G401.6 (cell line): ENCODE measurements at regions not wholly inside any gene's neighbourhood (a gene's known extent, or its start where the extent isn't known, plus 50 kb on each side); places are given as distances from the start of the nearest gene placed in this dataset.

Experiments
- FAIRE-seq: peaks from 2 replicates; lab custom pipeline; 2012; peaks lifted over from hg19 to GRCh38; lab: Jason Lieb, UNC

- FAIRE-seq = no peak
These were observed 351.0 kb downstream of the ANKRD7 start for GRCh38 chr7:118575393-118575948.

GRCh38 chr7:118580743-118581382, 356.4 kb downstream of the ANKRD7 start:
- FAIRE-seq = no peak

GRCh38 chr7:118583641-118584040, 359.1 kb downstream of the ANKRD7 start:
- no peak for FAIRE-seq

DNA sequence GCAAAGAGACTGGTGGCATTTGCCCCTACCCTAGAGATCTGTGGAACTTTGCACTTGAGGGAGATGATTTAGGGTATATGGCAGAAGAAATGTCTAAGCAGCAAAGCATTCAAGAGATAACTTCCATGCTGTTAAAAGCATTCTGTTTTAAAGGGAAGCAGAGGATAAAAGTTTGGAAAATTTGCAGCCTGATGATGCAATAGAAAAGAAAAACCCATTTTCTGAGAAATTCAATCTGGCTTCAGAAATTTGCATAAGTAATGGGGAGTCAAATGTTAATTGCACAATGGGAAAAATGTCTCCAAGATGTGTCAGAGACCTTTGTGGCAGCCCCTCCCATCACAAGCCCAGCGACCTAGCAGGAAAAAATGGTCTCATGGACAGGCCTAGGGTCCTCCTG, 361.7 kb downstream of the ANKRD7 start:
- no peak for FAIRE-seq

DNA sequence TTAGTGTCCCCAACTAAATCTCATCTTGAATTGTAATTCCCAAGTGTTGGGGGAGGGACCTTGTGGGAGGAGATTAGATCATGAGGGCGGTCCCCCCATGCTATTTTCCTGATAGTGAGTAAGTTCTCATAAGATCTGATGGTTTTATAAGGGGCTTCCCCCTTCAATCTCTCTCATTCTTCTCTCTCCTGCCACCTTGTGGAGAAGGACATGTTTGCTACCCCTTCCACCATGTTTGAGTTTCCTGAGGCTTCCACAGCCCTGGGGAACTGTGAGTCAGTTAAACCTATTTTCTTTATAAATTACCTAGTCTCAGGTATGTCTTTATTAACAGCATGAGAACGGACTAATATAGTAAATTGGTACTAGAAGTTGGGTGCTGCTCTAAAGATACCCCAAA, 365.6 kb downstream of the ANKRD7 start:
- FAIRE-seq = no peak

DNA sequence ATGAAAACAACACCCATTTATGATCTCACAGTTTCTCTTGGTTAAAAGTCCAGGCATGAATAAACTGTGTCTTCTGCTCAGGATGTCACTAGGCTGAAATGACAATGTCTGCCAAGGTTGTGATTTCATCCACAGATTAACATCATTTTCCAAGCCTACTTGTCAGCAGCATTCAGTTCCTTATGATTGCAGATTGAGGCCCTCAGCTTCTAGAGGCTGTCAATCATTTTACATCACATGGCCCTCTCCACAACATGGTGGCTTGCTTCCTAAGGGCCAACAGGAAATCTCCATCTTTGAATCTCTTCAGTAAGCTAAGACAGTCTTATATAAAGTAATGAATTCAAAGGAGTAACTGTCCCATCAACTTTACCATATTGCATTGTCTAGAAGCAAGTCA, 377.6 kb downstream of the ANKRD7 start:
- no peak for FAIRE-seq

DNA sequence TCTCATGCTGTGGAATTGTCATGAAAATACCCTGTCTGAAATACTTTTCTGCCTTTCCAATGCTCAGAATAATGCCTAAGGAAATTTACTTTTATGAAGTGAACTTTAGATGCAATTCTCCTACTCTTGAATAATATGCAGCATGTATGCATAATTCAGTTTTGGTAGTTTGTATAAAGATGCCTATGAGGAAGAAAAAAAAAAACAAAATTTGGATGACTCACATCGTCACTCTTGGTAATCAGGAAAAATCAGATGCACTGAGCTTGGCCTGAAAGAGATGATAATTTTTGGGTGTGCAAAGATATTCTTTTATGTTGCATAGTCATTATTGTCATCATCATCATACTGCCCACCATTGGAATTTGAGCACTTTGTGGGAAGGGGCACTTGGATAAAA, 382.1 kb downstream of the ANKRD7 start:
- no peak for FAIRE-seq

DNA sequence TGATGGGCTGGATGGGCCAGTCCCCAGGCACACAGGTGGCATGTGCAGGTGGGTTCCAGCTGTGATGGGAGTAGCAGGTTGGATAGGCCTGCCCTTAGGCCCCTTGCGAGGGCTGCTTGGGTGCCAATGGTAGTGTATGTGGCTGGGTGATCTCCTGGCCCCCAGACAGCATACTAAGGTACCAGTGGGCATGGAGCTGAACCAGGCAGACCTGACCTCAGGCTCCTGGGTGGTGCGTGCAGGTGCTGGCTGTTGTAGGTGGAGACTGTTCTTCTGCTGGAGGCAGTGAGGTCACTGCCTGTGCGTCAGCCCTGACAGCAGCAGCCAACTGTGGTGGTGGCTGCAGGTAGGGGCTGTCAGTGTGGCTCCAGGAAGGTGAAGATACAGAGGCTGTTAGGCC, 384.7 kb downstream of the ANKRD7 start:
- FAIRE-seq = no peak

DNA sequence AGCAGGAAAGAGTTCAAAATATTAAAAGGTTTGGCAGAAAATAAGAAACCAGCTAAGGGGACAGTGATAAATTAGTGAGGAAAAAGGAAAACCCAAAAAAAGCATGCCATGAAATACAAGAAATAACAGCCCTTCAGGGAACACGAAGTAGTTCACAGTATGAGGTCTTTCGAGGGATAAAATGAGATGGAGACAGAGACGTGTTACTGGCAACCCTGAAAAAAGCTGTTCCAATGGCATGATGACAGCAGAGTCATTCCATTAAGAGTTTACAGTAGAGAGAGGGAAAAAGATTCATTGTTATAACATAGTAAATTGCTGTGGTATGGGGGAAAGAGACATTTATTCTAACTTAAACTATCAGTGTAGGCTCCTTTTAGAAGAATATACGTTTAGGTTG, 391.2 kb downstream of the ANKRD7 start:
- FAIRE-seq = no peak

GRCh38 chr7:118621810-118622360, 397.4 kb downstream of the ANKRD7 start:
- FAIRE-seq = no peak

- no peak for FAIRE-seq
These were observed 402.2 kb downstream of the ANKRD7 start for GRCh38 chr7:118626739-118627138.

- no peak for FAIRE-seq
These were observed 403.0 kb downstream of the ANKRD7 start for GRCh38 chr7:118627467-118627866.

- no peak for FAIRE-seq
These were observed 405.5 kb downstream of the ANKRD7 start for GRCh38 chr7:118629898-118630438.

GRCh38 chr7:118642396-118642795, 417.9 kb downstream of the ANKRD7 start:
- FAIRE-seq = no peak

GRCh38 chr7:118644346-118644745, 419.8 kb downstream of the ANKRD7 start:
- no peak for FAIRE-seq

DNA sequence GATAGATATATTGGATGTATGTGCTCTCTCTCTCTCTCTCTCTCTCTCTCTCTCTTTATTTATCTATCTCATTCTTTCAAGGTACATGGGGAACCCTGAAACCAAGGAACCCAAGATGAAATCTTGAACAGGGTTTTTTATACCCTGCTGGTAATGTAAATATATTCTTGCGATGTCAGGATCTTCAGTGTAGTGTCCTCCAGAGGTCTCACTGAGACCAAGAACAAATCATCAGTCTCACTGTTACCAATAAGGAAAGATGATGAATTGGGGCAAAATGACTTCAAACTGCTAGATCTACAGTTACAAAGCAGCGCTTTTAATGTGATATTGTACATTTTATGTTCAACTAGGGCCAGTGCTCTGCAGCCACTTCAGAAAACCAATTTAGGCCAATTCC, 423.5 kb downstream of the ANKRD7 start:
- no peak for FAIRE-seq

- FAIRE-seq = no peak
These were observed 433.0 kb downstream of the ANKRD7 start for GRCh38 chr7:118657391-118658005.

GRCh38 chr7:118662266-118662665, 437.8 kb downstream of the ANKRD7 start:
- FAIRE-seq = no peak

DNA sequence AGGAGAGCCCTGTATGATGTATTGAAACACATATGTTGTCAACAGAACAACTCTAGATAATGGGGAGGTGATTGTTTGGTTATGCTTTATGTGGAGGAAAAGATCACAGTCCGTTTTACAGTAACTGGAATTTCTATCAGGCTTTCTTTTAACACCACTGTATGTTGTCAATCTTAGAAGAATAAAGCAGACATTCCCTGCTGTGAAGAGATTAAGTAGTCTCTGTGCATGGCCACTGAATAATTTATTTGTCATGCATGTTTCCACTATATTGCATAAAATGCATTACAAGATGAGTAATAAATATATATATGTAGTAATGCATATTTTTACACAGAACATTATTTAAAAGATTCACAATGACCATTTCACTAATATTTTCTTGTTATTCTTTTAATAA, 440.0 kb downstream of the ANKRD7 start:
- FAIRE-seq = no peak

GRCh38 chr7:118671149-118671548, 446.6 kb downstream of the ANKRD7 start:
- no peak for FAIRE-seq

DNA sequence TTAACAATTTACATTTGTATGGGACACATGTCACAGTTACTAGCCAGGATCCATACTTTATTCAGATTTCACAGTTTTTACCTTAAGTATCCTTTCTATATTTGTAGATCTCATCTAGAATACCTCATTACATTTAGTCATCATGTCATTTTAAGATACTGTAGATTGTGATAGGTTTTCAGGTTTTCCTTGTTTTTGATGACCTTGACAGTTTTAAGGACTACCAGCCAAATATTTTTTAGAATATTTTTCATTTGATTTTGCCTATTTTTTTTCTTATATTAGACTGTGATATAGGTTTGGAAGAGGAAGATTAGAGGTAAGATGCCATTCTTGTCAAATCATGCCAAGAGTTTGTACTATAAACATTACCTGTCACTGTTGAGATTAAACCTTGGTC, 460.3 kb downstream of the ANKRD7 start:
- no peak for FAIRE-seq

GRCh38 chr7:118689403-118689802, 464.9 kb downstream of the ANKRD7 start:
- FAIRE-seq = no peak

DNA sequence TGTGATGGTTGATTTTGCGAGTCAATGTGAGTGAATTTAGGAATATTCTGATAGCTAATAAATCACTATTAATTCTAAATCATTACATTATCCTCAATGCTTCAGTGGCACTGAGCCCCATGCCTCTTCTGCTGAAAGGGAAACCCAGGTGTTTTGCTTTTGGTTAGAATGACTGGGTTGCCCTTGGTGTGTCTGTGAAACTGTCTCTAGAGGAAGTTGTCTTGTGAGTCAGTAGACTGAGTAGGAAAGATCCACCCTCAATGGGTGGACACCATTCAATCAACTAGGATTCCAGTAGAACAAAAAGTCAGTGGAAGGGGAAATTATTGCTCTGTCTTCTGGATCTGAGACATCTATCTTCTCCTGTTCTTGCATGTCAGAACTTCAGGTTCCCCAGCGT, 472.4 kb downstream of the ANKRD7 start:
- FAIRE-seq = no peak

GRCh38 chr7:118699222-118699621, 474.7 kb downstream of the ANKRD7 start:
- FAIRE-seq = no peak
